ENCODE measurements at regions not wholly inside any gene's neighbourhood (a gene's known extent, or its start where the extent isn't known, plus 50 kb on each side); places are given as distances from the start of the nearest gene placed in this dataset.
"Not testable (repeated sequence)": the region's sequence is repeated elsewhere in the genome, so short reads cannot be mapped to it uniquely, and the experiment has no call there.

DNA sequence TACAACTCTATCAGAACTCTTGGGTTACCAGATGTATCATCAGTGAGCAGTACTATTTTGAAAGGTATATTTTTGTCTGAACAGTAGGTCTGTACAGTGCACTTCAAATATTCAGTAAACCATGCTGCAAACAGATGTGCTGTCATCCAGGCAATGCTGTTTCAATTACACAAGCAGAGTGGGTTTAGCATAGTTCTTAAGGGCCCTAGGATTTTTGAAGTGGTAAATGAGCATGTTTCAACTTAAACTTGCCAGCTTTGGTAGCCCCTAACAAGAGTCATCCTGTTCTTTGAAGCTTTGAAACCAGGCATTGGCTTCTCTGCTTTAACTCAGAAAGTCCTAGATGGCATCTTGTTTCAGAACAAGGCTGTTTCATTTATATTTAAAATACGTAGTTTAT, 1519.9 kb downstream of the SUCLG1 start:
- H3K9me3 ChIP-seq (ENCODE audit: low read length): no peaks in the 10 kb centered on the region
- no peaks in the 10 kb centered on the region for H3K36me3 ChIP-seq (ENCODE audit: low read depth, low read length)
- no TSS peak for BruUV-seq (replicated peaks)

DNA sequence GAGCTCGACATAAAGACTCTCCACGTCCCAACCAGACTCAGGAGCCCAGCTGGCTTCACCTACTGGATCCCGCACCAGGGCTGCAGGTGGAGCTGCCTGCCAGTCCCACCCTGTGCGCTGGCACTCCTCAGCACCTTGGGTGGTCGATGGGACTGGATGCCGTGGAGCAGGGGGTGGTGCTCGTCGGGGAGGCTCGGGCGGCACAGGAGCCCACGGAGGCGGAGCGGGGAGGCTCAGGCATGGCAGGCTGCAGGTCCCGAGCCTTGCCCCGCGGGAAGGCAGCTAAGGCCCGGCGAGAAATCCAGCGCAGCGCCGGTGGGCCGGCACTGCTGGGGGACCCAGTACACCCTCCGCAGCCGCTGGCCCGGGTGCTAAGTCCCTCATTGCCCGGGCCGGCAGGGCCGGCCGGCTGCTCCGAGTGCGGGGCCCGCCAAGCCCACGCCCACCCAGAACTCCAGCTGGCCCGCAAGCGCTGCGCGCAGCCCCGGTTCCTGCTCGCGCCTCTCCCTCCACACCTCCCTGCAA, 1520.7 kb downstream of the SUCLG1 start:
- CTCF ChIA-PET; H3K9me2 ChIP-seq (replicated peaks; ENCODE audit: low read length); ATAC-seq: not testable (repeated sequence)

More for the DNA sequence above, 1519.9 kb downstream of the SUCLG1 start:
- intact Hi-C loops (cut with micrococcal nuclease): no loop called here
- H3K4me2 ChIP-seq (ENCODE audit: low read length): no peak overlapping the region
- POLR2A ChIA-PET (ENCODE audit: unreplicated experiment): interaction anchor here (0.7 kb wide), 1 partner anchor 1087 kb away, joined by 3 read pairs; no protein-coding TSS in a partner anchor
- no peaks in the 10 kb centered on the region for H3K4me1 ChIP-seq (ENCODE audit: insufficient read depth, low read length)
- H3F3A ChIP-seq (ENCODE audit: low read length, unreplicated experiment): no peaks in the 10 kb centered on the region
- TF ChIP-seq EZH2phosphoT487 (IDR thresholded peaks at IDR 0.05; ENCODE audit: borderline replicate concordance, low read length): no peak
- TF ChIP-seq EZH2 (IDR thresholded peaks at IDR 0.05; ENCODE audit: low read length, unreplicated experiment): no peak
- TF ChIP-seq, protein P1, sequence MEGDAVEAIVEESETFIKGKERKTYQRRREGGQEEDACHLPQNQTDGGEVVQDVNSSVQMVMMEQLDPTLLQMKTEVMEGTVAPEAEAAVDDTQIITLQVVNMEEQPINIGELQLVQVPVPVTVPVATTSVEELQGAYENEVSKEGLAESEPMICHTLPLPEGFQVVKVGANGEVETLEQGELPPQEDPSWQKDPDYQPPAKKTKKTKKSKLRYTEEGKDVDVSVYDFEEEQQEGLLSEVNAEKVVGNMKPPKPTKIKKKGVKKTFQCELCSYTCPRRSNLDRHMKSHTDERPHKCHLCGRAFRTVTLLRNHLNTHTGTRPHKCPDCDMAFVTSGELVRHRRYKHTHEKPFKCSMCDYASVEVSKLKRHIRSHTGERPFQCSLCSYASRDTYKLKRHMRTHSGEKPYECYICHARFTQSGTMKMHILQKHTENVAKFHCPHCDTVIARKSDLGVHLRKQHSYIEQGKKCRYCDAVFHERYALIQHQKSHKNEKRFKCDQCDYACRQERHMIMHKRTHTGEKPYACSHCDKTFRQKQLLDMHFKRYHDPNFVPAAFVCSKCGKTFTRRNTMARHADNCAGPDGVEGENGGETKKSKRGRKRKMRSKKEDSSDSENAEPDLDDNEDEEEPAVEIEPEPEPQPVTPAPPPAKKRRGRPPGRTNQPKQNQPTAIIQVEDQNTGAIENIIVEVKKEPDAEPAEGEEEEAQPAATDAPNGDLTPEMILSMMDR (conservative IDR thresholded peaks at IDR 0.05; ENCODE audit: low read depth, low read length): no peak
- no peaks in the 10 kb centered on the region for H3K9me2 ChIP-seq (replicated peaks; ENCODE audit: low read length)
- no peak for DNase-seq
- no peaks in the 10 kb centered on the region for H3K27me3 ChIP-seq (ENCODE audit: low read length)
- no peak overlapping the region for H3K9ac ChIP-seq (ENCODE audit: low read length)
- ATAC-seq: no peak
- no peak overlapping the region for H3K27ac ChIP-seq (ENCODE audit: low read length)
- H3K79me2 ChIP-seq (ENCODE audit: low read length): no peaks in the 10 kb centered on the region
- CTCF ChIA-PET: no interaction called here
- H3K4me3 ChIP-seq (ENCODE audit: low read length): no peak overlapping the region
- no peaks in the 10 kb centered on the region for H4K20me1 ChIP-seq (ENCODE audit: low read length)
- H2AFZ ChIP-seq (ENCODE audit: low read length): no peak overlapping the region

DNA sequence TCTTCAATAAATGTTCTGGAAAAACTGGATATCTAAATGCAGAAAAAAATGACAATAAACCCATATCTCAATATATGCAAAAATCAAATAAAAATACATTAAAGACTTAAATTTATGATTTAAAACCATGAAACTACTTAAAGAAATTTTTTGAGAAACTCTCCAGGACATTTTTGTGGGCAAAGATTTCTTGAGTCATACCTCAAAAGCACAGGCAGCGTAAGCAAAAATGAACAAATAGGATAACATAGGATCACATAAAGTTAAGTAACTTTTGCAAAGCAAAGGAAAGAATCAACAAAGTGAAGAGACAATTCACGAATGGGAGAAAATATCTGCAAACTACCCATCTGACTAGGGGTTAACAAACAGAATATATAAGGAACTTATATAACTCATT, 1545.5 kb downstream of the SUCLG1 start:
- POLR2A ChIA-PET (ENCODE audit: unreplicated experiment): no interaction called here
- Histone ChIP-seq H3K27ac (ENCODE audit: low read length) (no peak overlapping the region), H3K36me3 (ENCODE audit: low read depth, low read length) (no peaks in the 10 kb centered on the region), H3F3A (ENCODE audit: low read length, unreplicated experiment) (no peaks in the 10 kb centered on the region), H2AFZ (ENCODE audit: low read length) (no peak overlapping the region), H3K27me3 (ENCODE audit: low read length) (no peaks in the 10 kb centered on the region), H3K9me3 (ENCODE audit: low read length) (no peaks in the 10 kb centered on the region), H3K9me2 (replicated peaks; ENCODE audit: low read length) (no peaks in the 10 kb centered on the region), H3K4me3 (ENCODE audit: low read length) (no peak overlapping the region), H3K4me1 (ENCODE audit: insufficient read depth, low read length) (no peaks in the 10 kb centered on the region), H3K9ac (ENCODE audit: low read length) (no peak overlapping the region), H4K20me1 (ENCODE audit: low read length) (no peaks in the 10 kb centered on the region), H3K4me2 (ENCODE audit: low read length) (no peak overlapping the region), H3K79me2 (ENCODE audit: low read length) (no peaks in the 10 kb centered on the region)
- DNase-seq: no peak
- CTCF ChIA-PET: interaction anchor here (0.5 kb wide), 1 partner anchor 33 kb away, joined by 6 read pairs; no protein-coding TSS in a partner anchor
- intact Hi-C loops (cut with micrococcal nuclease): no loop called here
- TF ChIP-seq EZH2 (IDR thresholded peaks at IDR 0.05; ENCODE audit: low read length, unreplicated experiment) (no peak), EZH2phosphoT487 (IDR thresholded peaks at IDR 0.05; ENCODE audit: borderline replicate concordance, low read length) (no peak)
- TF ChIP-seq, protein P1 (conservative IDR thresholded peaks at IDR 0.05; ENCODE audit: low read depth, low read length): no peak
- no TSS peak for BruUV-seq (replicated peaks)
- ATAC-seq: no peak

More for the DNA sequence above, 1520.7 kb downstream of the SUCLG1 start:
- H3K4me2 ChIP-seq (ENCODE audit: low read length); intact Hi-C loops (cut with micrococcal nuclease); BruUV-seq (replicated peaks); H3K79me2 ChIP-seq (ENCODE audit: low read length); POLR2A ChIA-PET (ENCODE audit: unreplicated experiment); H3K27me3 ChIP-seq (ENCODE audit: low read length); H3K27ac ChIP-seq (ENCODE audit: low read length); H4K20me1 ChIP-seq (ENCODE audit: low read length); H2AFZ ChIP-seq (ENCODE audit: low read length); DNase-seq; H3K4me1 ChIP-seq (ENCODE audit: insufficient read depth, low read length); H3K4me3 ChIP-seq (ENCODE audit: low read length); H3F3A ChIP-seq (ENCODE audit: low read length, unreplicated experiment); H3K36me3 ChIP-seq (ENCODE audit: low read depth, low read length); H3K9me3 ChIP-seq (ENCODE audit: low read length); H3K9ac ChIP-seq (ENCODE audit: low read length): not testable (repeated sequence)
